H9 (cell line): ENCODE measurements at regions not wholly inside any gene's neighbourhood (a gene's known extent, or its start where the extent isn't known, plus 50 kb on each side); places are given as distances from the start of the nearest gene placed in this dataset.

ENCODE experiments used
- DNase-seq: peaks from one replicate; pipeline ENCODE4 v3.0.0-alpha.2; 2017
- H2AFZ ChIP-seq: one replicate; pipeline ENCODE4 v1.6.1; 2013; ENCODE audit warnings: mild to moderate bottlenecking, low read length, control low read depth, moderate library complexity
- H2AK5ac ChIP-seq: 2 replicates; pipeline ENCODE4 v1.6.1; 2013; ENCODE audit warnings: low read length, control low read depth, mixed read lengths; ENCODE audit not compliant: insufficient read length
- H2BK120ac ChIP-seq: one replicate; pipeline ENCODE4 v1.6.1; 2013; ENCODE audit warnings: low read depth, mild to moderate bottlenecking, low read length, control low read depth, inconsistent platforms; ENCODE audit not compliant: poor library complexity, severe bottlenecking
- H2BK12ac ChIP-seq: 2 replicates; pipeline ENCODE4 v1.6.1; 2013; ENCODE audit warnings: low read length, control low read depth, mixed read lengths, low read depth; ENCODE audit not compliant: insufficient read length
- H2BK15ac ChIP-seq: 2 replicates; pipeline ENCODE4 v1.6.1; 2013; ENCODE audit warnings: low read depth, low read length, control low read depth
- H2BK20ac ChIP-seq: one replicate; pipeline ENCODE4 v1.6.1; 2013; ENCODE audit warnings: low read depth, mild to moderate bottlenecking, low read length, control low read depth, inconsistent platforms; ENCODE audit not compliant: poor library complexity, severe bottlenecking
- H2BK5ac ChIP-seq: 2 replicates; pipeline ENCODE4 v1.6.1; 2013; ENCODE audit warnings: low read length, control low read depth, mixed read lengths; ENCODE audit not compliant: insufficient read length
- H3K14ac ChIP-seq: 2 replicates; pipeline ENCODE4 v1.6.1; 2013; ENCODE audit warnings: low read length, control low read depth; ENCODE audit not compliant: insufficient read depth
- H3K18ac ChIP-seq: 2 replicates; pipeline ENCODE4 v1.6.1; 2013; ENCODE audit warnings: low read depth, mild to moderate bottlenecking, mixed read lengths, low read length, control low read depth; ENCODE audit not compliant: insufficient read length
- H3K23ac ChIP-seq: 2 replicates; pipeline ENCODE4 v1.6.1; 2013; ENCODE audit warnings: low read length, control low read depth, mixed read lengths, low read depth; ENCODE audit not compliant: insufficient read length
- H3K23me2 ChIP-seq: 2 replicates; pipeline ENCODE4 v1.6.1; 2013; ENCODE audit warnings: low read depth, mild to moderate bottlenecking, mixed read lengths, low read length, control low read depth; ENCODE audit not compliant: insufficient read length, poor library complexity, severe bottlenecking
- H3K27ac ChIP-seq: 2 replicates; pipeline ENCODE4 v1.5.1; 2013; ENCODE audit warnings: low read length, control low read depth, mixed read lengths, low read depth; ENCODE audit not compliant: insufficient read length
- H3K27me3 ChIP-seq: 2 replicates; pipeline ENCODE4 v1.6.1; 2013; ENCODE audit warnings: low read length, control low read depth, inconsistent platforms; ENCODE audit not compliant: insufficient read depth
- H3K4ac ChIP-seq: 2 replicates; pipeline ENCODE4 v1.6.1; 2013; ENCODE audit warnings: low read depth, mild to moderate bottlenecking, control low read depth, inconsistent platforms, low read length, moderate library complexity
- H3K4me1 ChIP-seq: 2 replicates; pipeline ENCODE4 v1.6.1; 2013; ENCODE audit warnings: low read length, control low read depth, inconsistent platforms; ENCODE audit not compliant: insufficient read depth
- H3K4me2 ChIP-seq: 2 replicates; pipeline ENCODE4 v1.6.1; 2013; ENCODE audit warnings: low read length, control low read depth, mixed read lengths; ENCODE audit not compliant: insufficient read length, insufficient read depth
- H3K56ac ChIP-seq: 2 replicates; pipeline ENCODE4 v1.6.1; 2013; ENCODE audit warnings: low read depth, mild to moderate bottlenecking, mixed read lengths, low read length, control low read depth; ENCODE audit not compliant: insufficient read length
- H3K79me1 ChIP-seq: 2 replicates; pipeline ENCODE4 v1.6.1; 2013; ENCODE audit warnings: low read depth, mild to moderate bottlenecking, moderate library complexity, low read length, control low read depth, inconsistent platforms; ENCODE audit not compliant: insufficient read depth, poor library complexity, severe bottlenecking
- H3K79me2 ChIP-seq: 2 replicates; pipeline ENCODE4 v1.6.1; 2013; ENCODE audit warnings: low read length, control low read depth, inconsistent platforms; ENCODE audit not compliant: insufficient read depth
- H3K9ac ChIP-seq: 2 replicates; pipeline ENCODE4 v1.6.1; 2013; ENCODE audit warnings: low read length, control low read depth, mixed read lengths; ENCODE audit not compliant: insufficient read length; ENCODE audit errors: extremely low read depth
- H3K9me3 ChIP-seq: one replicate; pipeline ENCODE4 v1.6.1; 2013; ENCODE audit warnings: low read depth, low read length, inconsistent platforms; ENCODE audit not compliant: control insufficient read depth
- H3T11ph ChIP-seq: one replicate; pipeline ENCODE4 v1.6.1; 2013; ENCODE audit warnings: mild to moderate bottlenecking, low read length, control low read depth, inconsistent platforms
- H4K20me1 ChIP-seq: one replicate; pipeline ENCODE4 v1.6.1; 2013; ENCODE audit not compliant: control insufficient read depth, insufficient read length, insufficient read depth
- H4K5ac ChIP-seq: 2 replicates; pipeline ENCODE4 v1.6.1; 2013; ENCODE audit warnings: low read depth, mild to moderate bottlenecking, mixed read lengths, low read length, control low read depth; ENCODE audit not compliant: insufficient read length
- H4K8ac ChIP-seq: replicated peaks from 2 replicates; pipeline ENCODE4 v1.6.1; 2013; ENCODE audit warnings: low read length, control low read depth, mixed read lengths, low read depth; ENCODE audit not compliant: insufficient read length
- H4K91ac ChIP-seq: 2 replicates; pipeline ENCODE4 v1.6.1; 2013; ENCODE audit warnings: low read depth, mild to moderate bottlenecking, moderate library complexity, mixed read lengths, low read length, control low read depth; ENCODE audit not compliant: insufficient read length
- H3K27ac Mint-ChIP-seq, 3 experiments: 2 replicates in 2 of 3; 3 replicates in 1 of 3; pipeline ENCODE4 v1.8.0; 2020 to 2021; ENCODE audit warnings: mixed read lengths in 3 of 3, mild to moderate bottlenecking in 1 of 3, moderate library complexity in 1 of 3
- H3K27me3 Mint-ChIP-seq: 2 replicates; pipeline ENCODE4 v1.8.0; 2021; ENCODE audit warnings: low read depth, mild to moderate bottlenecking, moderate library complexity, mixed read lengths
- H3K36me3 Mint-ChIP-seq, 3 experiments: 2 replicates in 2 of 3; 3 replicates in 1 of 3; pipeline ENCODE4 v1.8.0; 2020 to 2021; ENCODE audit warnings: low read depth in 3 of 3, mixed read lengths in 3 of 3; ENCODE audit not compliant: insufficient read depth in 1 of 3
- H3K4me1 Mint-ChIP-seq, 2 experiments: 2 replicates each; pipeline ENCODE4 v1.8.0; 2020; ENCODE audit warnings: mixed read lengths in 2 of 2
- H3K4me3 Mint-ChIP-seq, 2 experiments: 2 replicates in 1 of 2; 3 replicates in 1 of 2; pipeline ENCODE4 v1.8.0; 2020 to 2021; ENCODE audit warnings: mild to moderate bottlenecking in 2 of 2, mixed read lengths in 2 of 2, moderate library complexity in 1 of 2
- H3K9me3 Mint-ChIP-seq, 2 experiments: 2 replicates in 1 of 2; 3 replicates in 1 of 2; pipeline ENCODE4 v1.8.0; 2020; ENCODE audit warnings: mild to moderate bottlenecking in 2 of 2, mixed read lengths in 2 of 2, moderate library complexity in 1 of 2
- WGBS: extraction: QIAGEN DNeasy Blood & Tissue Kit; methylation state at CpG from one replicate; pipeline ENCODE4 v1.1.7; 2013; ENCODE audit warnings: missing lambda C conversion rate, low lambda C conversion rate, mixed read lengths; ENCODE audit not compliant: insufficient read length; ENCODE audit errors: extremely low coverage; 5-methylcytosine and 5-hydroxymethylcytosine counted together
- TF ChIP-seq, protein P1 (sequence below): fragments of 200-600 bp; sonication (generic); conservative IDR thresholded peaks from 3 replicates; pipeline ENCODE4 v1.8.0; 2021; ENCODE audit warnings: antibody characterized with exemption, mild to moderate bottlenecking

DNA sequence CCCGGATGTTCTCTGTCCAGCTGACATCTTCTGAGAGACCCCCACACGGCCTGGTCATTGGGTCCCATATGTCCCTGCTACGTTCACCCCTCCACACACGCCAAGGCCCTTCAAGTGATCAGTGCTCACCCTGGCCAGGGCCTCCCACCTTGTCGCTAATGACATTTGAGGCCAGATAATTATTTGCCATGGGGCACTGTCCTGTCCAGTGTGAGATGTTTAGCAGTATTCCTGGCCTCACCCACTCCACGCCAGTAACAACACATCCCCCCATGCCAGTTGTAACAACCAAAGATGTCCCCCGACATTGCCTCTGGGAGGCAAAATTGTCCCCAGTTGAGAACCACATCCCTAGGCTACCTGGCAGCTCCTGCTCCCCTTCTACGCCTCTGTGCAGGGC, 49.9 kb upstream of the NANOS1 start:
- H3K27me3 Mint-ChIP-seq, result no peaks in the 10 kb centered on the region; the same call in none of the 2 replicates
- H3K4me1 ChIP-seq, result no peaks in the 10 kb centered on the region
- no peak overlapping the region for H2BK15ac ChIP-seq
- H3K27me3 ChIP-seq, result no peaks in the 10 kb centered on the region
- H3K14ac ChIP-seq, result no peak overlapping the region
- H3K36me3 Mint-ChIP-seq, result peaks cover 4 to 6% (median 4%) of the 10 kb centered on the region in 3 experiments; a peak in 5 of 7 replicates
- no CpG with 5 or more reads among the region's 8 CpGs for WGBS
- H3K4me3 Mint-ChIP-seq, result no peak overlapping the region
- no peak overlapping the region for H4K91ac ChIP-seq
- no peak overlapping the region for H2BK12ac ChIP-seq
- TF ChIP-seq, protein P1, sequence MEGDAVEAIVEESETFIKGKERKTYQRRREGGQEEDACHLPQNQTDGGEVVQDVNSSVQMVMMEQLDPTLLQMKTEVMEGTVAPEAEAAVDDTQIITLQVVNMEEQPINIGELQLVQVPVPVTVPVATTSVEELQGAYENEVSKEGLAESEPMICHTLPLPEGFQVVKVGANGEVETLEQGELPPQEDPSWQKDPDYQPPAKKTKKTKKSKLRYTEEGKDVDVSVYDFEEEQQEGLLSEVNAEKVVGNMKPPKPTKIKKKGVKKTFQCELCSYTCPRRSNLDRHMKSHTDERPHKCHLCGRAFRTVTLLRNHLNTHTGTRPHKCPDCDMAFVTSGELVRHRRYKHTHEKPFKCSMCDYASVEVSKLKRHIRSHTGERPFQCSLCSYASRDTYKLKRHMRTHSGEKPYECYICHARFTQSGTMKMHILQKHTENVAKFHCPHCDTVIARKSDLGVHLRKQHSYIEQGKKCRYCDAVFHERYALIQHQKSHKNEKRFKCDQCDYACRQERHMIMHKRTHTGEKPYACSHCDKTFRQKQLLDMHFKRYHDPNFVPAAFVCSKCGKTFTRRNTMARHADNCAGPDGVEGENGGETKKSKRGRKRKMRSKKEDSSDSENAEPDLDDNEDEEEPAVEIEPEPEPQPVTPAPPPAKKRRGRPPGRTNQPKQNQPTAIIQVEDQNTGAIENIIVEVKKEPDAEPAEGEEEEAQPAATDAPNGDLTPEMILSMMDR, result no peak
- H3K79me2 ChIP-seq, result no peaks in the 10 kb centered on the region
- no peaks in the 10 kb centered on the region for H3K79me1 ChIP-seq
- no peak overlapping the region for H4K8ac ChIP-seq
- H3K4me2 ChIP-seq, result no peak overlapping the region
- H3K23me2 ChIP-seq, result no peaks in the 10 kb centered on the region
- no peak overlapping the region for H3K4ac ChIP-seq
- no peak overlapping the region; a peak in 1 of 7 replicates for H3K27ac Mint-ChIP-seq
- H3K4me1 Mint-ChIP-seq, result peaks cover 10 to 16% of the 10 kb centered on the region in 2 experiments; a peak in 3 of 4 replicates
- no peak overlapping the region for H2AK5ac ChIP-seq
- no peaks in the 10 kb centered on the region for H4K20me1 ChIP-seq
- H3K27ac ChIP-seq, result no peak overlapping the region
- no peak overlapping the region for H3T11ph ChIP-seq
- H2BK5ac ChIP-seq, result no peak overlapping the region
- no peak overlapping the region for H4K5ac ChIP-seq
- H3K56ac ChIP-seq, result no peak overlapping the region
- no peak overlapping the region for H2BK120ac ChIP-seq
- H3K9ac ChIP-seq, result no peak overlapping the region
- H2AFZ ChIP-seq, result no peak overlapping the region
- H3K23ac ChIP-seq, result no peak overlapping the region
- no peak overlapping the region for H2BK20ac ChIP-seq
- peak; percentile 14 for DNase-seq
- H3K18ac ChIP-seq, result no peak overlapping the region
- no peaks in the 10 kb centered on the region for H3K9me3 ChIP-seq
- H3K9me3 Mint-ChIP-seq, result peaks cover 8 to 15% of the 10 kb centered on the region in 2 experiments
